Mesenchymal stem cell (in vitro differentiated cells and primary cell): ENCODE measurements at regions not wholly inside any gene's neighbourhood (a gene's known extent, or its start where the extent isn't known, plus 50 kb on each side); places are given as distances from the start of the nearest gene placed in this dataset.
A peak's percentile ranks its signal among the peaks of the same experiment; 100 is the strongest.

Experiments
- DNase-seq: peaks from one replicate; pipeline ENCODE4 v3.0.0-alpha.2; 2013
- H2AFZ ChIP-seq: one replicate; pipeline ENCODE4 v1.6.1; 2013; ENCODE audit warnings: low read depth, mild to moderate bottlenecking, control low read depth, inconsistent platforms, low read length, moderate library complexity
- H2AK5ac ChIP-seq: 2 replicates; pipeline ENCODE4 v1.6.1; 2013; ENCODE audit warnings: low read length, moderate library complexity, mild to moderate bottlenecking, inconsistent platforms; ENCODE audit not compliant: severe bottlenecking
- H2BK120ac ChIP-seq: one replicate; pipeline ENCODE4 v1.6.1; 2013; ENCODE audit warnings: low read depth, mild to moderate bottlenecking, inconsistent platforms, low read length, moderate library complexity
- H2BK12ac ChIP-seq, 2 experiments: one replicate each; pipeline ENCODE4 v1.6.1; 2013; ENCODE audit warnings: inconsistent platforms in 2 of 2, low read length in 2 of 2, mild to moderate bottlenecking in 2 of 2, moderate library complexity in 2 of 2, control low read depth in 1 of 2
- H2BK15ac ChIP-seq: one replicate; pipeline ENCODE4 v1.6.1; 2013; ENCODE audit warnings: mild to moderate bottlenecking, low read depth, inconsistent platforms; ENCODE audit not compliant: poor library complexity, severe bottlenecking
- H2BK5ac ChIP-seq: 2 replicates; pipeline ENCODE4 v1.6.1; 2013; ENCODE audit warnings: low read depth, mild to moderate bottlenecking, low read length, control low read depth, inconsistent platforms; ENCODE audit not compliant: poor library complexity, severe bottlenecking
- H3K14ac ChIP-seq, 2 experiments: one replicate each; pipeline ENCODE4 v1.6.1; 2013; ENCODE audit warnings: inconsistent platforms in 2 of 2, low read length in 2 of 2, control low read depth in 1 of 2, mild to moderate bottlenecking in 1 of 2, moderate library complexity in 1 of 2
- H3K18ac ChIP-seq, 2 experiments: one replicate each; pipeline ENCODE4 v1.6.1; 2013; ENCODE audit warnings: inconsistent platforms in 2 of 2, low read length in 2 of 2, control low read depth in 1 of 2, low read depth in 1 of 2, mild to moderate bottlenecking in 1 of 2
- H3K23ac ChIP-seq, 2 experiments: one replicate each; pipeline ENCODE4 v1.6.1; 2013; ENCODE audit warnings: inconsistent platforms in 2 of 2, low read length in 2 of 2, mild to moderate bottlenecking in 2 of 2, moderate library complexity in 2 of 2, control low read depth in 1 of 2
- H3K27ac ChIP-seq: 2 replicates; pipeline ENCODE4 v1.5.1; 2013; ENCODE audit warnings: mild to moderate bottlenecking, moderate library complexity, low read length, control low read depth, inconsistent platforms; ENCODE audit not compliant: poor library complexity, severe bottlenecking
- H3K27me3 ChIP-seq, 2 experiments: 2 replicates each; pipeline versions ENCODE4 v1.6.1 to v1.7.0; 2013; ENCODE audit warnings: low read length in 2 of 2, mild to moderate bottlenecking in 2 of 2, moderate library complexity in 2 of 2, control low read depth in 1 of 2, inconsistent platforms in 1 of 2; ENCODE audit not compliant: control insufficient read depth in 1 of 2, insufficient read depth in 1 of 2
- H3K36me3 ChIP-seq, 2 experiments: 2 replicates each; pipeline versions ENCODE4 v1.6.1 to v1.7.0; 2013; ENCODE audit warnings: low read length in 2 of 2, control low read depth in 1 of 2, inconsistent platforms in 1 of 2, low read depth in 1 of 2, mild to moderate bottlenecking in 1 of 2; ENCODE audit not compliant: insufficient read depth in 2 of 2, control insufficient read depth in 1 of 2
- H3K4ac ChIP-seq, 2 experiments: one replicate each; pipeline ENCODE4 v1.6.1; 2013; ENCODE audit warnings: inconsistent platforms in 2 of 2, low read length in 2 of 2, mild to moderate bottlenecking in 2 of 2, moderate library complexity in 2 of 2, control low read depth in 1 of 2, low read depth in 1 of 2
- H3K4me1 ChIP-seq: 2 replicates; pipeline ENCODE4 v1.6.1; 2013; ENCODE audit warnings: low read depth, low read length, control low read depth; ENCODE audit not compliant: control insufficient read depth, insufficient read depth
- H3K4me2 ChIP-seq: 2 replicates; pipeline ENCODE4 v1.6.1; 2013; ENCODE audit warnings: low read length, mild to moderate bottlenecking, inconsistent platforms; ENCODE audit not compliant: poor library complexity, severe bottlenecking
- H3K4me3 ChIP-seq, 2 experiments: 2 replicates each; pipeline versions ENCODE4 v1.5.1 to v1.7.0; 2013; ENCODE audit warnings: low read length in 2 of 2, mild to moderate bottlenecking in 2 of 2, control low read depth in 1 of 2, low read depth in 1 of 2; ENCODE audit not compliant: insufficient read depth in 1 of 2
- H3K79me1 ChIP-seq: replicated peaks from 2 replicates; pipeline ENCODE4 v1.6.1; 2013; ENCODE audit warnings: mild to moderate bottlenecking, control low read depth, low read length, inconsistent platforms; ENCODE audit not compliant: poor library complexity, severe bottlenecking
- H3K9ac ChIP-seq: 2 replicates; pipeline ENCODE4 v1.7.0; 2013; ENCODE audit warnings: mild to moderate bottlenecking, low read length, moderate library complexity
- H3K9me3 ChIP-seq: 2 replicates; pipeline ENCODE4 v1.7.0; 2013; ENCODE audit warnings: mild to moderate bottlenecking, low read length; ENCODE audit not compliant: control insufficient read depth
- H4K8ac ChIP-seq: one replicate; pipeline ENCODE4 v1.6.1; 2013; ENCODE audit warnings: inconsistent platforms, mild to moderate bottlenecking, low read length, moderate library complexity
- H4K91ac ChIP-seq: one replicate; pipeline ENCODE4 v1.6.1; 2013; ENCODE audit warnings: mild to moderate bottlenecking, low read length, inconsistent platforms
- WGBS: methylation state at CpG from one replicate; pipeline ENCODE4 v1.1.7; 2013; ENCODE audit warnings: mixed read lengths; 5-methylcytosine and 5-hydroxymethylcytosine counted together

DNA sequence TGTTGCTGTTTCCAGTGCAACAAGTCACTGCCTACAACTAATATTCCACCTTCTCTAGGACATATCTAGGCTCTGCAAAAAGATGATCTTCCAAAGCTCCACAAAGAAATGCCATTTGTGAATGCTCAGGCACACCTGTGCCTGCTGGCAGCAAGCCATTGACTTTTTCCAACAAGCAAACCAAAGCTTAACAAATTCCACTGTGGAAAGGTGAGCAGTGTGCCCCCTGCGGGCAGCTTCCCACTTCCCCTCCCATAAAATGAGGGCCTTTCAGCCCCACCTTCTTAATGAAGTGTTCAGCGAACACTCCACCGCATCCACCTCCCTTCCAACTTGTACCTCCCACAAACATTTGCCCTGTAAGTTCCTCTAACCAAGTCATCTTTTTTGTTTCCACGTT lies 157.5 kb upstream of the SLC24A5 start:
- H3K9ac ChIP-seq, result no peak overlapping the region
- no peak overlapping the region for H3K14ac ChIP-seq
- no peak overlapping the region for H3K4ac ChIP-seq
- no peak overlapping the region for H2BK15ac ChIP-seq
- H3K4me1 ChIP-seq, result no peaks in the 10 kb centered on the region
- no peak overlapping the region for H2BK12ac ChIP-seq
- no peaks in the 10 kb centered on the region for H3K9me3 ChIP-seq
- peaks cover 0 to 4% of the 10 kb centered on the region in 2 experiments for H3K27me3 ChIP-seq
- no peak overlapping the region for H3K23ac ChIP-seq
- peak overlapping the region in 1 of 2 experiments; percentile 12 for H3K18ac ChIP-seq
- no peak overlapping the region for H2AFZ ChIP-seq
- H3K4me2 ChIP-seq, result no peak overlapping the region
- no peak overlapping the region for H2AK5ac ChIP-seq
- H4K91ac ChIP-seq, result no peak overlapping the region
- no peak overlapping the region for H3K4me3 ChIP-seq
- DNase-seq, result no peak
- no peak overlapping the region for H4K8ac ChIP-seq
- H3K27ac ChIP-seq, result no peak overlapping the region
- H3K36me3 ChIP-seq, result no peaks in the 10 kb centered on the region
- no peak overlapping the region for H2BK5ac ChIP-seq
- H2BK120ac ChIP-seq, result no peak overlapping the region
- no peaks in the 10 kb centered on the region for H3K79me1 ChIP-seq
- WGBS, result 94% methylated on average over 4 of the region's 4 CpGs

GRCh38 chr15:47964229-47964628 lies 156.6 kb upstream of the SLC24A5 start:
- no peak overlapping the region for H2BK5ac ChIP-seq
- no peak overlapping the region for H3K4ac ChIP-seq
- no peak overlapping the region for H2BK15ac ChIP-seq
- H4K8ac ChIP-seq, result no peak overlapping the region
- no peak overlapping the region for H2BK12ac ChIP-seq
- no peak overlapping the region for H2BK120ac ChIP-seq
- no peak overlapping the region for H3K27ac ChIP-seq
- H2AK5ac ChIP-seq, result no peak overlapping the region
- no peak overlapping the region for H3K14ac ChIP-seq
- H3K4me3 ChIP-seq, result no peak overlapping the region
- no peaks in the 10 kb centered on the region for H3K4me1 ChIP-seq
- H3K9ac ChIP-seq, result no peak overlapping the region
- H3K18ac ChIP-seq, result no peak overlapping the region
- no peak for DNase-seq
- H4K91ac ChIP-seq, result no peak overlapping the region
- H3K4me2 ChIP-seq, result no peak overlapping the region
- no peaks in the 10 kb centered on the region for H3K79me1 ChIP-seq
- H3K9me3 ChIP-seq, result no peaks in the 10 kb centered on the region
- H3K36me3 ChIP-seq, result no peaks in the 10 kb centered on the region
- peaks cover 0 to 4% of the 10 kb centered on the region in 2 experiments for H3K27me3 ChIP-seq
- 85% methylated on average over 2 of the region's 2 CpGs for WGBS
- no peak overlapping the region for H3K23ac ChIP-seq
- H2AFZ ChIP-seq, result no peak overlapping the region

- Histone ChIP-seq H4K91ac (no peak overlapping the region), H3K4ac (no peak overlapping the region), H2BK15ac (no peak overlapping the region), H3K36me3 (no peaks in the 10 kb centered on the region), H3K4me1 (no peaks in the 10 kb centered on the region), H3K23ac (no peak overlapping the region), H3K27ac (no peak overlapping the region), H2BK5ac (no peak overlapping the region), H3K9ac (no peak overlapping the region), H2AK5ac (no peak overlapping the region), H3K18ac (no peak overlapping the region), H3K79me1 (no peaks in the 10 kb centered on the region), H2AFZ (no peak overlapping the region), H2BK120ac (no peak overlapping the region), H3K4me3 (no peak overlapping the region), H3K27me3 (peaks cover 0 to 4% of the 10 kb centered on the region in 2 experiments), H3K14ac (no peak overlapping the region), H4K8ac (no peak overlapping the region), H3K9me3 (no peaks in the 10 kb centered on the region), H2BK12ac (no peak overlapping the region), H3K4me2 (no peak overlapping the region)
- DNase-seq, result no peak
- WGBS, result 76% methylated on average over 4 of the region's 4 CpGs
Measured at GRCh38 chr15:47965297-47965696, 155.5 kb upstream of the SLC24A5 start.

DNA sequence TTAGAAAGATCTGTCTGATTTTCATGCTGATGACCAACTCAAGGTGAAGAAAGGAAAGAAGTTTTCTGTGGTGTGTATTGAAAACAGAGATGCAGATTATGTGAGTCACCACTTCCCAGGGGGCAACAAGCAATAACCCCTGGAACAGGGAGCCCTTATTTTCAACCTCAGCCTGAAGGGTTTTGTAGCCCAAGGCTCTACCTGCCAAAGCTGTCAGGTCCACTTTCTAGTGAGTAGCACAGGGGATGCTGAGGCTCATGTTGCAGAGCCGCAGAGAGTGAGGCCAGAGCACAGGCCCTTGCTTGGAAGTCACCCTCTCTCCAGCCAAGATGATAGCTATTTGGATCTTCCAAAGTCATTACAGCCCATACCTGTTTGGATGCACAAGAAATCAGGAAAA lies 152.2 kb upstream of the SLC24A5 start:
- Histone ChIP-seq H2BK120ac (no peak overlapping the region), H3K4ac (no peak overlapping the region), H3K27me3 (peaks cover 0 to 4% of the 10 kb centered on the region in 2 experiments), H3K9ac (no peak overlapping the region), H2AK5ac (no peak overlapping the region), H3K23ac (no peak overlapping the region), H3K27ac (no peak overlapping the region), H3K14ac (no peak overlapping the region), H2BK15ac (no peak overlapping the region), H3K4me1 (no peaks in the 10 kb centered on the region), H4K91ac (no peak overlapping the region), H4K8ac (no peak overlapping the region), H3K18ac (no peak overlapping the region), H3K9me3 (no peaks in the 10 kb centered on the region), H2AFZ (no peak overlapping the region), H3K36me3 (no peaks in the 10 kb centered on the region), H3K4me3 (no peak overlapping the region), H3K4me2 (no peak overlapping the region), H2BK12ac (no peak overlapping the region), H3K79me1 (no peaks in the 10 kb centered on the region), H2BK5ac (no peak overlapping the region)
- DNase-seq, result no peak
- WGBS, result 100% methylated on average over 1 of the region's 1 CpG
